Heart right ventricle (tissue), 16 donors: ENCODE measurements at regions not wholly inside any gene's neighbourhood (a gene's known extent, or its start where the extent isn't known, plus 50 kb on each side); places are given as distances from the start of the nearest gene placed in this dataset.

Experiments used
- ATAC-seq, 8 donors: fragments of 200-7000 bp; cut with Tn5 transposase; one replicate each; pipeline ENCODE4 v1.9.1; 2020; ENCODE audit warnings: mild to moderate bottlenecking in 8 of 8, moderate library complexity in 8 of 8, moderate number of reproducible peaks in 1 of 8
- DNase-seq, 2 donors: peaks; one replicate each; pipeline ENCODE4 v3.0.0-alpha.2; 2020
- H3K27ac ChIP-seq, 10 donors: fragments of 200-600 bp; sonication (generic) in 2 of 10; one replicate each; pipeline versions ENCODE4 v1.5.0 to v1.8.0; 2020 to 2022; ENCODE audit warnings: mild to moderate bottlenecking in 3 of 10
- H3K27me3 ChIP-seq, 7 donors: fragments of 200-600 bp; one replicate each; pipeline ENCODE4 v1.8.0; 2021 to 2022; ENCODE audit warnings: mild to moderate bottlenecking in 2 of 7
- H3K36me3 ChIP-seq, 9 donors: fragments of 200-600 bp; sonication (generic) in 1 of 9; one replicate each; pipeline versions ENCODE4 v1.5.0 to v1.8.0; 2020 to 2022; ENCODE audit warnings: mild to moderate bottlenecking in 2 of 9
- H3K4me1 ChIP-seq, 9 donors: fragments of 200-600 bp; sonication (generic) in 1 of 9; one replicate each; pipeline versions ENCODE4 v1.5.0 to v1.8.0; 2020 to 2022; ENCODE audit warnings: mild to moderate bottlenecking in 4 of 9
- H3K4me3 ChIP-seq, 10 donors: fragments of 200-600 bp; sonication (generic) in 2 of 10; one replicate each; pipeline versions ENCODE4 v1.5.0 to v1.8.0; 2020 to 2022; ENCODE audit warnings: mild to moderate bottlenecking in 7 of 10, moderate library complexity in 2 of 10
- H3K9me3 ChIP-seq, 11 donors: fragments of 200-600 bp in 10 of 11; sonication (generic) in 2 of 11; one replicate each; pipeline versions ENCODE4 v1.5.0 to v1.8.0; 2013 to 2022; ENCODE audit warnings: mild to moderate bottlenecking in 2 of 11, control low read depth in 1 of 11, moderate library complexity in 1 of 11
- WGBS, 2 donors: extraction: QIAGEN DNeasy Blood & Tissue Kit; methylation state at CpG; one replicate each; pipeline ENCODE4 v1.1.7; 2013; ENCODE audit warnings: inconsistent platforms in 1 of 2; 5-methylcytosine and 5-hydroxymethylcytosine counted together
- intact Hi-C, 10 donors: fragments of 100-400 bp; cut with DNase I; formaldehyde crosslinking; loops; one replicate each; pipeline versions ENCODE4 v1.11.1 to v1.14.2; 2022
- TF ChIP-seq, protein P1 (sequence below), 9 donors: fragments of 200-600 bp; sonication (generic) in 2 of 9; IDR thresholded peaks; one replicate each; pipeline versions ENCODE4 v1.5.0 to v1.8.0; 2021 to 2022; ENCODE audit warnings: antibody characterized with exemption in 9 of 9, mild to moderate bottlenecking in 5 of 9, moderate library complexity in 1 of 9
- donor health status: Arrhythmogenic right ventricular cardiomyopathy.
- donor health status: ischemic (EF 13 %, LVEDD 7.1; RV severe dilation, severe dysfunction).
- donor health status: healthy with polysubstance abuse.
- donor health status: DM: no; HTN: yes; CAD: no.
- donor health status: DM: no; HTN: no; CAD: no.
- donor health status: ischemic (EF 25% LVEDD 6.9; RV normal size, moderate dysfunction).
- donor health status: ischemic (EF 25% LVEDD 5.7; RV mildly dilated, moderate dysfunction).
- donor health status: healthy.
- donor health status: DM: yes; HTN: yes; CAD: no.
- donor health status: Ischemic cardiomyopathy.
- donor health status: ischemic (EF 35%, LVEDD 5.7; RV mildly dilated, moderate dysfunction).
- donor health status: nonischemic (EF 11% LVEDD 7.7; RV severe dilation, severe dysfunction).
- donor health status: DM: yes; HTN: yes; CAD: no.
- donor health status: PGD.
- donor health status: ischemic (EF 29% LVEDD 5.4; RV normal size, mild dysfunction).
- donor health status: nonischemic (EF 23%, LVEDD 6.1; RV moderate dilation, normal function).

DNA sequence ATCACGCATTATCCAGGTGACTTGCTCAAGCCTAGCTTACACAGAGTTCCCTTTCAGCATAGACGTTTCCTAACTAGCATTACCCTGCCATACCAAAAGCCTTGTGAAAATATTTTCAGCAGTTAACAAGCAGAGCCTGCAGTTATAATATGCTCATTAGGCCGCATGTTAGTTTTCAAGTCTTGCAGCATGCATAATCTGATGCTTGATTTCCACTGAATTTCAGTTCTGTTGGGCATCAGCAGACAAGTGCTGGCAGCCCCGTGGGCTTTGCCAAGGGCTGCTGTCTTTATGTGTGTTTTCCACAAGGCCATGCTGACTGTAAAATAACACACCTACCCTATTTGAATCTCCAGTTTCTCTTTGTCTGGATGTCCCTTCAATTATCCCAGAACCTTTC lies 491.0 kb upstream of the WWC1 start:
- H3K4me1 ChIP-seq = no peaks in the 10 kb centered on the region
- H3K27me3 ChIP-seq = peaks cover 0 to 10% (median 0%) of the 10 kb centered on the region in 7 donors
- no peak for DNase-seq
- WGBS, 2 donors = 82 to 89% methylated on average over 4 of the region's 4 CpGs
- TF ChIP-seq, protein P1, sequence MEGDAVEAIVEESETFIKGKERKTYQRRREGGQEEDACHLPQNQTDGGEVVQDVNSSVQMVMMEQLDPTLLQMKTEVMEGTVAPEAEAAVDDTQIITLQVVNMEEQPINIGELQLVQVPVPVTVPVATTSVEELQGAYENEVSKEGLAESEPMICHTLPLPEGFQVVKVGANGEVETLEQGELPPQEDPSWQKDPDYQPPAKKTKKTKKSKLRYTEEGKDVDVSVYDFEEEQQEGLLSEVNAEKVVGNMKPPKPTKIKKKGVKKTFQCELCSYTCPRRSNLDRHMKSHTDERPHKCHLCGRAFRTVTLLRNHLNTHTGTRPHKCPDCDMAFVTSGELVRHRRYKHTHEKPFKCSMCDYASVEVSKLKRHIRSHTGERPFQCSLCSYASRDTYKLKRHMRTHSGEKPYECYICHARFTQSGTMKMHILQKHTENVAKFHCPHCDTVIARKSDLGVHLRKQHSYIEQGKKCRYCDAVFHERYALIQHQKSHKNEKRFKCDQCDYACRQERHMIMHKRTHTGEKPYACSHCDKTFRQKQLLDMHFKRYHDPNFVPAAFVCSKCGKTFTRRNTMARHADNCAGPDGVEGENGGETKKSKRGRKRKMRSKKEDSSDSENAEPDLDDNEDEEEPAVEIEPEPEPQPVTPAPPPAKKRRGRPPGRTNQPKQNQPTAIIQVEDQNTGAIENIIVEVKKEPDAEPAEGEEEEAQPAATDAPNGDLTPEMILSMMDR (IDR thresholded peaks at IDR 0.05) = no peak
- no peak for ATAC-seq
- H3K27ac ChIP-seq = no peak overlapping the region
- H3K36me3 ChIP-seq = no peaks in the 10 kb centered on the region
- no peaks in the 10 kb centered on the region for H3K9me3 ChIP-seq
- intact Hi-C loops = no loop called here
- H3K4me3 ChIP-seq = no peak overlapping the region

DNA sequence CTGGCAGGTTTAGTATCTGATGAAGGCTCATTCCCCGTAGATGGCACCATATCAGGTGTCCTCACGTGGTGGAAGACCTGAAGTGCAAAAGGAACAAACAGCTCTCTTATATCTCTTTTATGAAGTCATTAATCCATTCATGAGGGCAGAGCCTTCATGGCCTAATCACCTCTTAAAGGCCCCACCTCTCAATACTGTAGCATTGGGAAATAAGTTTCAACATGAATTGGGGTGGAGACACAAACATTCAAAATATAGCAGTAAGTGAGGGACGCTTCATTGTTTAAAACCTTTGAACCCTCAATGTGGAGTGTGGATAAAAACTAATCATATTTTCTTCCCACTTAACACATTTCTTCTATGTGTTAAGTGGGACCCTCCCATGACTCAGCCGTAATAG lies 489.4 kb upstream of the WWC1 start:
- Histone ChIP-seq H3K36me3 (no peaks in the 10 kb centered on the region), H3K4me3 (no peak overlapping the region), H3K4me1 (no peaks in the 10 kb centered on the region), H3K27ac (no peak overlapping the region), H3K9me3 (no peaks in the 10 kb centered on the region), H3K27me3 (peaks cover 0 to 10% (median 0%) of the 10 kb centered on the region in 7 donors)
- WGBS, 2 donors = 91 to 93% methylated on average over 4 of the region's 4 CpGs
- ATAC-seq = no peak
- intact Hi-C loops = no loop called here
- TF ChIP-seq, protein P1 (IDR thresholded peaks at IDR 0.05) = no peak
- DNase-seq = no peak

DNA sequence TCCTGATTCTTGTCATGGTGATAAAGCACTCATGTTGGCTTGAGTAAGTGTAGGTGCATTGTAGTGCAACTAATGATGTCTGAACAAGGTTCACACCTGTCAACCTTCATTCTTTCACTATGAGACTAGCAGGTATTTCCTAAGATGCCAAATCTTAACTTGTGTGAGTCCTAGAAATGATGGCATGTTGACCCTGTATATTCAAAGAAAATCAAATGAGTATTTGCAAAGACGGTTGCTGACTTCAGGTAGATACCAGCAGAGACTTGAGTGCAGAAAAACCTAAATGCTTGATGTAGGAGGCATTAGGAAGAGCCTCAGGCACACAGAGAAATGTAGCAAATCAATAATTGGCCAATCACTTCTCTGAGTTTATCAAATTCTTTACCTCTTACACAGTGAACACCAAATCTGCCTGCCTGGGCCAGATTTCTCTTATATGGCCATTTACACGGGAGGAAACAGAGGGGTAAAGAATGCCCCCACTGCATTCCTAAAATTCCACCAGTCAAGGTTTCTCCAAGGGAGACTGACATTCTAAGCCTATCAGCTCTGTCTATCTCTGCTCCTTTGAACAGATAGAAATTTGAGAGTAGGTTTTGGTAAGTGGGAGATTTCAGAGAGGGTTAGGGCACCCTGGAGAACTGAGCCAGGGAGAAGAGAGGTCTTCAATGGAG lies 488.6 kb upstream of the WWC1 start:
- WGBS, 2 donors = 45 to 47% methylated on average over 2 of the region's 2 CpGs
- Histone ChIP-seq H3K4me1 (no peaks in the 10 kb centered on the region), H3K4me3 (no peak overlapping the region), H3K36me3 (no peaks in the 10 kb centered on the region), H3K9me3 (no peaks in the 10 kb centered on the region), H3K27me3 (peaks cover 0 to 10% (median 0%) of the 10 kb centered on the region in 7 donors), H3K27ac (no peak overlapping the region)
- TF ChIP-seq, protein P1 (IDR thresholded peaks at IDR 0.05) = no peak
- ATAC-seq (no peak), DNase-seq (no peak)
- intact Hi-C loops = no loop called here

DNA sequence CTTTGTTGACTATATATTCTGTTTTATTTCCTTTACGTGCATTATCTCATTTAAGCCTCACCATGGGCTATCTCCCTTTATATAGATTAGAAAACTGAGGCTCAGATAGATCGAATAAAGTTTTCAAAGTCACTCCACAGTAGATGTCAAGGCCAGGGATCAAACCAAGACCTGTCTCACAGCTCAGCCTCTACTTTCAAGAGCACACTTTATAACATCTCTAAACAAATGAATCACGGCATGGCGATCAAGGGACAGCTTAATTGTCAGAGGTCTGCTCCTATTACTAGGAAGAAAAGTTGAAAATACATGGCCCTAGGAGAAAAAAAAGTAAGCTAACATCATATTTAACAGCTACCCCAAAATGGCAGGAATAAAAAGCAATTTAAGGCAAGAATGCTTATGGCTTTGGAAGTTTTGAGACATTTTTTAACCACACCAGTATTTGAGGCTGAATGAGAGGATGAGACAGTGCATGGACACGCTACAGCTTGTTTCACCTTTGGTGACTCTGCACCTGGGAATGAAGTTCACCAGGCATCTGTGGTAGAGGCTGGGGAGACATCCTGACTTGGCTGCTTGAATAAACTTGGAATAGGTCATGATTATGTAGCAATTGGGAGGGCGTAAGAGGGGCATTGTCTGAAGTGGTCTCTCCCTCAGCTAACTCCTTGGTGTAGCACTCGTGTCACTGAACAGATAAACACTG lies 486.8 kb upstream of the WWC1 start:
- Histone ChIP-seq H3K4me1 (no peaks in the 10 kb centered on the region), H3K9me3 (no peaks in the 10 kb centered on the region), H3K36me3 (no peaks in the 10 kb centered on the region), H3K27ac (no peak overlapping the region), H3K4me3 (no peak overlapping the region), H3K27me3 (peaks cover 0 to 7% (median 0%) of the 10 kb centered on the region in 7 donors)
- intact Hi-C loops = no loop called here
- WGBS, 2 donors = 82 to 86% methylated on average over 7 of the region's 7 CpGs
- TF ChIP-seq, protein P1 (IDR thresholded peaks at IDR 0.05) = no peak
- no peak for DNase-seq
- ATAC-seq = no peak
